ENCODE measurements at regions not wholly inside any gene's neighbourhood (a gene's known extent, or its start where the extent isn't known, plus 50 kb on each side); places are given as distances from the start of the nearest gene placed in this dataset.

DNA sequence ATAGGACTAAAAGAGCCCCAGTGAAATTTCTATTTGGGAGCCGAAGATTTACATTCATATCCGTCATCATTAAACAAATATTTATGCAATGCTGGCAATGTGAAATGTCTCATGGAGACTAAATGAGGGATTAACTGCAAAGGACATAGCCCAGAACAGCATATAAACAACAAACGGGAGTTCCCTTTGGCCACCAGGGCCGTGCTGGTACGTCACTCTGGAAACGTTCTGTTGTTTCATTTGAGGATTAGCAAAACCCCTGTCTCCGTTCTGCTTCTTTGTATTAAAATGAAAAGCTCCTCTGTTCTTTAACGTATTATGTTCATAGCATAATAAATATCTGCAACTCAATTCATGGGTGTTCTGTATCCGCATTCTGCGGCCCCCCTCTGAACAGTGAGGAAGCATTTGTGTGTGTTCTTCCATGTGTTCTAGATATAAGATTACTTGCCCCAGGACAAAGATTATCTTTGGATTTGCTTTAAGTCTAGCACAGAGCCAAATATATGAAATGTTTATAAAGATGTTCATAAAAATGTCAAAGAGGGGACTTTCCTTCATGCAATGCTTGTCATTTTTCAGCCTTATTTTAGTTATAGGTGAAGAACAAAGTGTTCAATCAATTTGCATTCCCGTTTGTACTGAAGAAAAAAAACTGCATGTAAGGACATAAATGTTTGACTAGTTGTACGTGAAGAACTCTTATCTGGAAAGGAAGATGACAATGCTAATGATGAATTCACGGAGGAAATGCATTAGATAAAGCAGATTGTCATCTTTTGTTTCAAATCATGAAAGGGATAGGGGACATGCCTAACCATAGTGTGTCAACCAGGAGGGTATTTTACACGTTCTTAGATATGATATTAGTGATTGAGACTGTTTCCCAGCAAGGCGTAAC is 90.0 kb upstream of the TNFAIP3 start:
- H4K20me1 ChIP-seq (ENCODE audit: low read length), result no peaks in the 10 kb centered on the region
- H3K9me2 ChIP-seq (replicated peaks; ENCODE audit: low read length), result no peaks in the 10 kb centered on the region
- H3K4me2 ChIP-seq (ENCODE audit: low read length), result peak overlapping the region; percentile 75
- DNase-seq (peak; percentile 70), ATAC-seq (peak; percentile 85)
- no TSS peak for BruUV-seq (replicated peaks)
- H3K79me2 ChIP-seq (ENCODE audit: low read length), result no peaks in the 10 kb centered on the region
- no peaks in the 10 kb centered on the region for H3F3A ChIP-seq (ENCODE audit: low read length, unreplicated experiment)
- H3K4me3 ChIP-seq (ENCODE audit: low read length), result peak overlapping the region; percentile 41; the same call in 1 of the 2 replicates
- intact Hi-C loops (cut with micrococcal nuclease), result no loop called here
- H2AFZ ChIP-seq (ENCODE audit: low read length), result peak overlapping the region; percentile 71
- no peaks in the 10 kb centered on the region for H3K27me3 ChIP-seq (ENCODE audit: low read length)
- H3K4me1 ChIP-seq (ENCODE audit: insufficient read depth, low read length), result peaks cover 15% of the 10 kb centered on the region
- POLR2A ChIA-PET (ENCODE audit: unreplicated experiment), result interaction anchor here (0.7 kb wide), 1 partner anchor 23 kb away, joined by 3 read pairs; no protein-coding TSS in a partner anchor
- H3K9me3 ChIP-seq (ENCODE audit: low read length), result no peaks in the 10 kb centered on the region
- H3K36me3 ChIP-seq (ENCODE audit: low read depth, low read length), result no peaks in the 10 kb centered on the region
- H3K27ac ChIP-seq (ENCODE audit: low read length), result no peak overlapping the region
- no peak for TF ChIP-seq EZH2phosphoT487 (IDR thresholded peaks at IDR 0.05; ENCODE audit: borderline replicate concordance, low read length)
- TF ChIP-seq, protein P1, sequence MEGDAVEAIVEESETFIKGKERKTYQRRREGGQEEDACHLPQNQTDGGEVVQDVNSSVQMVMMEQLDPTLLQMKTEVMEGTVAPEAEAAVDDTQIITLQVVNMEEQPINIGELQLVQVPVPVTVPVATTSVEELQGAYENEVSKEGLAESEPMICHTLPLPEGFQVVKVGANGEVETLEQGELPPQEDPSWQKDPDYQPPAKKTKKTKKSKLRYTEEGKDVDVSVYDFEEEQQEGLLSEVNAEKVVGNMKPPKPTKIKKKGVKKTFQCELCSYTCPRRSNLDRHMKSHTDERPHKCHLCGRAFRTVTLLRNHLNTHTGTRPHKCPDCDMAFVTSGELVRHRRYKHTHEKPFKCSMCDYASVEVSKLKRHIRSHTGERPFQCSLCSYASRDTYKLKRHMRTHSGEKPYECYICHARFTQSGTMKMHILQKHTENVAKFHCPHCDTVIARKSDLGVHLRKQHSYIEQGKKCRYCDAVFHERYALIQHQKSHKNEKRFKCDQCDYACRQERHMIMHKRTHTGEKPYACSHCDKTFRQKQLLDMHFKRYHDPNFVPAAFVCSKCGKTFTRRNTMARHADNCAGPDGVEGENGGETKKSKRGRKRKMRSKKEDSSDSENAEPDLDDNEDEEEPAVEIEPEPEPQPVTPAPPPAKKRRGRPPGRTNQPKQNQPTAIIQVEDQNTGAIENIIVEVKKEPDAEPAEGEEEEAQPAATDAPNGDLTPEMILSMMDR (conservative IDR thresholded peaks at IDR 0.05; ENCODE audit: low read depth, low read length), result no peak
- TF ChIP-seq EZH2 (IDR thresholded peaks at IDR 0.05; ENCODE audit: low read length, unreplicated experiment), result no peak
- H3K9ac ChIP-seq (ENCODE audit: low read length), result no peak overlapping the region
- CTCF ChIA-PET, result no interaction called here

DNA sequence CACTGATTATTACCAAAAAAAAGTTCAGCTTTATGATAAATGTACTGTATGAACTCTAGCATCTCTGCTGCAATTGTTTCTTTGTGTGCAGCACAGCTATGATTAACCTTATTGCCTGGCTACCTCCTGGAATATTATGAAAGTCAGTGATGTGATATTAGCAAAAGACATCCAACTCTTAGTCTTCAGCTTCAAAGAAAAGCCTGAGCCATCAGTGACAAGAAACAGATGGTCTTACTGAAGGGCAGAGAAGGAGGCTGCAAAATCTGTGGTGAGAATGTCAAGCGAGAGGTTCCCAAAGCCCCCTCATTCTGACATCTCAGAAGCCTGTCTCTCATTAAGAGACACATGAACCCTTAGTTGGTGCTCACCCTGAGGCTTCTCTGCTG is 89.4 kb upstream of the TNFAIP3 start:
- CTCF ChIA-PET, result no interaction called here
- ATAC-seq, result no peak
- TF ChIP-seq, protein P1 (conservative IDR thresholded peaks at IDR 0.05; ENCODE audit: low read depth, low read length), result no peak
- no peak for TF ChIP-seq EZH2phosphoT487 (IDR thresholded peaks at IDR 0.05; ENCODE audit: borderline replicate concordance, low read length)
- no peak for TF ChIP-seq EZH2 (IDR thresholded peaks at IDR 0.05; ENCODE audit: low read length, unreplicated experiment)

DNA sequence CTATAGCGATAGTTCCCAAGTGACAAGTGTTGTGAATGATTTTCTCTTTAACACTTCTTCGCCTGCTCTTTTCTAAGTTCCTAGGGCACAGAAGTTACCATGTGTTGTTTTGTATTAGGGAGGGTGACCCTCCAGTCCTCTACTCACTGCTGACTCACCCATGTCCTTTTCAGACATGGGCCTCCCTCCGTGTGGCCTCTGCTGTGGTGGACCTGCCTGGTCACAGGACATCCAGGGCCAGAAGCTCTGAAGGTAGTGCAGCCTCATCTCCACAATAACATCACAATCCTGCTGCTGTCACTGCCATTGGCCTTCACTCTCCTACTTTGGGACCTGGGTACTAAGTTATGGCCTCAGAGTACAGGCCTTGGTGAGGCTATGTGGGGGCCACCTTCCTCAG is 87.1 kb upstream of the TNFAIP3 start:
- Histone ChIP-seq H3F3A (ENCODE audit: low read length, unreplicated experiment) (no peaks in the 10 kb centered on the region), H2AFZ (ENCODE audit: low read length) (no peak overlapping the region), H3K9me2 (replicated peaks; ENCODE audit: low read length) (no peaks in the 10 kb centered on the region), H3K9me3 (ENCODE audit: low read length) (no peaks in the 10 kb centered on the region), H3K4me1 (ENCODE audit: insufficient read depth, low read length) (peaks cover 15% of the 10 kb centered on the region), H3K79me2 (ENCODE audit: low read length) (no peaks in the 10 kb centered on the region), H3K4me2 (ENCODE audit: low read length) (no peak overlapping the region), H3K27me3 (ENCODE audit: low read length) (no peaks in the 10 kb centered on the region), H4K20me1 (ENCODE audit: low read length) (no peaks in the 10 kb centered on the region), H3K9ac (ENCODE audit: low read length) (no peak overlapping the region), H3K36me3 (ENCODE audit: low read depth, low read length) (no peaks in the 10 kb centered on the region), H3K4me3 (ENCODE audit: low read length) (no peak overlapping the region), H3K27ac (ENCODE audit: low read length) (no peak overlapping the region)
- DNase-seq (no peak), ATAC-seq (no peak)
- BruUV-seq (replicated peaks), result no TSS peak
- intact Hi-C loops (cut with micrococcal nuclease), result no loop called here
- POLR2A ChIA-PET (ENCODE audit: unreplicated experiment), result no interaction called here
- TF ChIP-seq, protein P1 (conservative IDR thresholded peaks at IDR 0.05; ENCODE audit: low read depth, low read length), result no peak
- TF ChIP-seq EZH2 (IDR thresholded peaks at IDR 0.05; ENCODE audit: low read length, unreplicated experiment) (no peak), EZH2phosphoT487 (IDR thresholded peaks at IDR 0.05; ENCODE audit: borderline replicate concordance, low read length) (no peak)
- CTCF ChIA-PET, result no interaction called here

More for the DNA sequence above, 89.4 kb upstream of the TNFAIP3 start:
- H3K27me3 ChIP-seq (ENCODE audit: low read length), result no peaks in the 10 kb centered on the region
- H3K36me3 ChIP-seq (ENCODE audit: low read depth, low read length), result no peaks in the 10 kb centered on the region
- H3K79me2 ChIP-seq (ENCODE audit: low read length), result no peaks in the 10 kb centered on the region
- no peak for DNase-seq
- H2AFZ ChIP-seq (ENCODE audit: low read length), result 0 out of 2 replicates have a peak overlapping the region, but pooled peaks have one; percentile 71
- H4K20me1 ChIP-seq (ENCODE audit: low read length), result no peaks in the 10 kb centered on the region
- H3K9ac ChIP-seq (ENCODE audit: low read length), result no peak overlapping the region
- H3K4me1 ChIP-seq (ENCODE audit: insufficient read depth, low read length), result peaks cover 15% of the 10 kb centered on the region
- no TSS peak for BruUV-seq (replicated peaks)
- H3K4me3 ChIP-seq (ENCODE audit: low read length), result no peak overlapping the region
- H3K4me2 ChIP-seq (ENCODE audit: low read length), result no peak overlapping the region
- H3K9me3 ChIP-seq (ENCODE audit: low read length), result no peaks in the 10 kb centered on the region
- POLR2A ChIA-PET (ENCODE audit: unreplicated experiment), result no interaction called here
- intact Hi-C loops (cut with micrococcal nuclease), result no loop called here
- no peaks in the 10 kb centered on the region for H3K9me2 ChIP-seq (replicated peaks; ENCODE audit: low read length)
- no peaks in the 10 kb centered on the region for H3F3A ChIP-seq (ENCODE audit: low read length, unreplicated experiment)
- H3K27ac ChIP-seq (ENCODE audit: low read length), result no peak overlapping the region

Measured in PC-3 (cell line).